ENCODE measurements at regions not wholly inside any gene's neighbourhood (a gene's known extent, or its start where the extent isn't known, plus 50 kb on each side); places are given as distances from the start of the nearest gene placed in this dataset.

DNA sequence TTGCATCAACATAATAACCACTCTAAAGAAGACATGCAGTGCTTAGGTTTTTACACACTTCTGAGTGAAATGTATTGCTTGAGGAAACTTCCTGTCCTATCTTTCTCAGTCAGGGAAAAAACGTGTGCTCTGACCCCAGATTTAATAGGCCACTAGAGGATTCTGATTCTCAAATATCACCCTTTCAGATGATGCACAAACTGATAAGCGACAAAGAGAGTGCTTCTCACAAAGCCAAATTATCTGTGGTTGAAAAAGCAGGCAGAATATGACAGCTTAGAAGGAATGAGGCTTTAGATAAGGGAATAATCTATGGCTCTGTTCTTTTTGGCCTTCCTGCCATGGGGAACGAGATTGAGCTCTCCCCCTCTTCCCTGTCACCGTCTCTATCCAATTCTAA lies 583.4 kb upstream of the SGO1 start (continued):
- no peak for TF ChIP-seq ELF4 (CRISPR knock-in tag; IDR thresholded peaks at IDR 0.05; ENCODE audit: low read depth)
- TF ChIP-seq GRHL2 (CRISPR knock-in tag; IDR thresholded peaks at IDR 0.05; ENCODE audit: insufficient replicate concordance, severe bottlenecking), result no peak
- no peak for TF ChIP-seq PRRX2 (CRISPR knock-in tag; IDR thresholded peaks at IDR 0.05)

DNA sequence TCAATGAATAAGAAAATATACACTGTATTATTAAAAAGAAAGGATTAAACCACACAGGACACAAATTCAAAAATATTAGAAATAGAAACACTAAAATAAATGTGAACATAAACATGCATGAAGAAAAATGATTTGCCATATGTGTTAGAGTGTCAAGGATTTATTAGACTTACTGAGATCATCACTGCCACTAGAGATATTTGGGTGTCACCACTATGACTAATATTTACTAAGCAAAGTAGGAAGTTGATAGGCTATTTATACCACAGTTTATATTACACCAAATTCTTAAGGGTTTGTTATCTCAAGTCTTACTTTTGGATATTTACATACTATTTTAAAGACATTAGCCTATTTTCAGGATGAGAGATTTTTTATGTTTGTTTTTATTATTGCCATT lies 575.0 kb upstream of the SGO1 start:
- no peak for TF ChIP-seq SOX15 (CRISPR knock-in tag; IDR thresholded peaks at IDR 0.05)
- TF ChIP-seq, protein P1, sequence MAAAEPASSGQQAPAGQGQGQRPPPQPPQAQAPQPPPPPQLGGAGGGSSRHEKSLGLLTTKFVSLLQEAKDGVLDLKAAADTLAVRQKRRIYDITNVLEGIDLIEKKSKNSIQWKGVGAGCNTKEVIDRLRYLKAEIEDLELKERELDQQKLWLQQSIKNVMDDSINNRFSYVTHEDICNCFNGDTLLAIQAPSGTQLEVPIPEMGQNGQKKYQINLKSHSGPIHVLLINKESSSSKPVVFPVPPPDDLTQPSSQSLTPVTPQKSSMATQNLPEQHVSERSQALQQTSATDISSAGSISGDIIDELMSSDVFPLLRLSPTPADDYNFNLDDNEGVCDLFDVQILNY (CRISPR knock-in tag; IDR thresholded peaks at IDR 0.05), result no peak
- no peak for TF ChIP-seq HMGA2 (CRISPR knock-in tag; IDR thresholded peaks at IDR 0.05)
- TF ChIP-seq NFE2L1 (CRISPR knock-in tag; IDR thresholded peaks at IDR 0.05), result no peak
- TF ChIP-seq ZNF121 (CRISPR knock-in tag; IDR thresholded peaks at IDR 0.05), result no peak
- TF ChIP-seq CREM (CRISPR knock-in tag; IDR thresholded peaks at IDR 0.05), result no peak
- TF ChIP-seq, protein P2, sequence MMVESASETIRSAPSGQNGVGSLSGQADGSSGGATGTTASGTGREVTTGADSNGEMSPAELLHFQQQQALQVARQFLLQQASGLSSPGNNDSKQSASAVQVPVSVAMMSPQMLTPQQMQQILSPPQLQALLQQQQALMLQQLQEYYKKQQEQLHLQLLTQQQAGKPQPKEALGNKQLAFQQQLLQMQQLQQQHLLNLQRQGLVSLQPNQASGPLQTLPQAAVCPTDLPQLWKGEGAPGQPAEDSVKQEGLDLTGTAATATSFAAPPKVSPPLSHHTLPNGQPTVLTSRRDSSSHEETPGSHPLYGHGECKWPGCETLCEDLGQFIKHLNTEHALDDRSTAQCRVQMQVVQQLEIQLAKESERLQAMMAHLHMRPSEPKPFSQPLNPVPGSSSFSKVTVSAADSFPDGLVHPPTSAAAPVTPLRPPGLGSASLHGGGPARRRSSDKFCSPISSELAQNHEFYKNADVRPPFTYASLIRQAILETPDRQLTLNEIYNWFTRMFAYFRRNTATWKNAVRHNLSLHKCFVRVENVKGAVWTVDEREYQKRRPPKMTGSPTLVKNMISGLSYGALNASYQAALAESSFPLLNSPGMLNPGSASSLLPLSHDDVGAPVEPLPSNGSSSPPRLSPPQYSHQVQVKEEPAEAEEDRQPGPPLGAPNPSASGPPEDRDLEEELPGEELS (CRISPR knock-in tag; IDR thresholded peaks at IDR 0.05), result no peak
- no peak for TF ChIP-seq ZNF671 (CRISPR knock-in tag; IDR thresholded peaks at IDR 0.05)
- TF ChIP-seq SMAD4 (CRISPR knock-in tag; IDR thresholded peaks at IDR 0.05), result no peak
- TF ChIP-seq RELA (CRISPR knock-in tag; IDR thresholded peaks at IDR 0.05; ENCODE audit: borderline replicate concordance), result no peak
- TF ChIP-seq SP1 (CRISPR knock-in tag; conservative IDR thresholded peaks at IDR 0.05), result no peak
- TF ChIP-seq KAT7 (CRISPR knock-in tag; IDR thresholded peaks at IDR 0.05; ENCODE audit: borderline replicate concordance), result no peak
- no peak for TF ChIP-seq ZNF532 (CRISPR knock-in tag; IDR thresholded peaks at IDR 0.05; ENCODE audit: borderline replicate concordance)
- TF ChIP-seq TEAD1 (CRISPR knock-in tag; IDR thresholded peaks at IDR 0.05), result no peak
- ATAC-seq (no peak), DNase-seq (ENCODE audit: low spot score) (no peak)
- H3K27me3 Mint-ChIP-seq (ENCODE audit: low read depth), result no peaks in the 10 kb centered on the region
- H3K4me3 Mint-ChIP-seq, result no peak overlapping the region
- CTCF ChIA-PET, result no interaction called here
- POLR2A ChIA-PET, result no interaction called here
- H3K36me3 Mint-ChIP-seq, result no peaks in the 10 kb centered on the region
- H3K27ac Mint-ChIP-seq, result no peak overlapping the region
- H3K4me1 Mint-ChIP-seq, result no peaks in the 10 kb centered on the region
- H3K9me3 Mint-ChIP-seq, result no peaks in the 10 kb centered on the region

DNA sequence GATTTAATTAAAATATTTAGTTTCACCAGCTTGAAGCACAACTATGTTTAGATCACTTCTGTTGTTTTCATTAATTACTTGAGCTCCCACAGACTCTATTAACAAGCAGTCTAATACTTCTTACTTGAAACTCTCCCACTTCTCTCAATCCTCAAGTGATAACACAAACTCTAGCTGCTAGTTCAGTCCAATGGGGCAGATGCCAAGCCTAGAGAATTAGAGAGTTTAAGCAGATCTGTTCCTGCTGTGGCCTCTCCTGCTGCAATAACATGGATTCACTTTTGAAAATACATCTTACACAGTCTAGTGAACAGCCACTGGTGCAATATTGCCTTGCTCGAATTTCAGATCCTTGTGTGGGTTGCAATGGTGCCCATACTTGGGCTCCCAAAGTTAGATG lies 566.4 kb upstream of the SGO1 start:
- Mint-ChIP-seq H3K4me1 (no peaks in the 10 kb centered on the region), H3K9me3 (peaks cover 8% of the 10 kb centered on the region), H3K4me3 (no peak overlapping the region), H3K27me3 (ENCODE audit: low read depth) (no peaks in the 10 kb centered on the region), H3K27ac (no peak overlapping the region), H3K36me3 (no peaks in the 10 kb centered on the region)
- ChIA-PET CTCF (no interaction called here), POLR2A (no interaction called here)
- TF ChIP-seq ZNF423 (CRISPR knock-in tag; IDR thresholded peaks at IDR 0.05) (no peak), CREB1 (CRISPR knock-in tag; IDR thresholded peaks at IDR 0.05) (no peak), ZNF232 (CRISPR knock-in tag; IDR thresholded peaks at IDR 0.05) (no peak), AFF4 (CRISPR knock-in tag; IDR thresholded peaks at IDR 0.05; ENCODE audit: borderline replicate concordance) (no peak)
- TF ChIP-seq, protein P1 (CRISPR knock-in tag; IDR thresholded peaks at IDR 0.05), result no peak
- TF ChIP-seq, protein P3, sequence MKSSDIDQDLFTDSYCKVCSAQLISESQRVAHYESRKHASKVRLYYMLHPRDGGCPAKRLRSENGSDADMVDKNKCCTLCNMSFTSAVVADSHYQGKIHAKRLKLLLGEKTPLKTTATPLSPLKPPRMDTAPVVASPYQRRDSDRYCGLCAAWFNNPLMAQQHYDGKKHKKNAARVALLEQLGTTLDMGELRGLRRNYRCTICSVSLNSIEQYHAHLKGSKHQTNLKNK (CRISPR knock-in tag; IDR thresholded peaks at IDR 0.05), result no peak
- TF ChIP-seq, protein P4, sequence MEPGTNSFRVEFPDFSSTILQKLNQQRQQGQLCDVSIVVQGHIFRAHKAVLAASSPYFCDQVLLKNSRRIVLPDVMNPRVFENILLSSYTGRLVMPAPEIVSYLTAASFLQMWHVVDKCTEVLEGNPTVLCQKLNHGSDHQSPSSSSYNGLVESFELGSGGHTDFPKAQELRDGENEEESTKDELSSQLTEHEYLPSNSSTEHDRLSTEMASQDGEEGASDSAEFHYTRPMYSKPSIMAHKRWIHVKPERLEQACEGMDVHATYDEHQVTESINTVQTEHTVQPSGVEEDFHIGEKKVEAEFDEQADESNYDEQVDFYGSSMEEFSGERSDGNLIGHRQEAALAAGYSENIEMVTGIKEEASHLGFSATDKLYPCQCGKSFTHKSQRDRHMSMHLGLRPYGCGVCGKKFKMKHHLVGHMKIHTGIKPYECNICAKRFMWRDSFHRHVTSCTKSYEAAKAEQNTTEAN (CRISPR knock-in tag; IDR thresholded peaks at IDR 0.05), result no peak
- ATAC-seq, result no peak
- no peak for DNase-seq (ENCODE audit: low spot score)
